HepG2 (cell line): ENCODE measurements at regions not wholly inside any gene's neighbourhood (a gene's known extent, or its start where the extent isn't known, plus 50 kb on each side); places are given as distances from the start of the nearest gene placed in this dataset.
A peak's percentile ranks its signal among the peaks of the same experiment; 100 is the strongest.

ENCODE experiments used
- ATAC-seq: fragments of 200-7000 bp; cut with Tn5 transposase; 3 replicates; pipeline ENCODE4 v1.9.1; 2020; ENCODE audit warnings: mild to moderate bottlenecking, moderate library complexity
- BruUV-seq: library from RNA; stranded (reverse); fragments of 400-500 nt; replicated peaks from 2 replicates; lab custom pipeline; 2021; lab: Mats Ljungman, UMichigan
- CTCF ChIA-PET: fragments of 300-600 bp; formaldehyde crosslinking; extraction: SDS; loops from one replicate; lab custom pipeline; 2021; ENCODE audit warnings: low total read pairs, inconsistent platforms, low intra/inter-chr PET ratio; lab: Yijun Ruan, JAX
- POLR2A ChIA-PET: fragments of 350-600 bp; sonication (Branson Sonifier 250); formaldehyde crosslinking; loops from one replicate; lab custom pipeline; 2020; ENCODE audit warnings: antibody characterized with exemption, inconsistent platforms; lab: Yijun Ruan, JAX
- DNase-seq: peaks from one replicate; pipeline ENCODE4 v3.0.0-alpha.2; 2015; ENCODE audit warnings: low spot score
- FAIRE-seq: peaks from 3 replicates; lab custom pipeline; 2011; peaks lifted over from hg19 to GRCh38; lab: Jason Lieb, UNC
- H2AFZ ChIP-seq: one replicate; pipeline ENCODE4 v1.6.1; 2011; ENCODE audit warnings: low read length, inconsistent platforms
- H3K27ac ChIP-seq: fragments of 300-600 bp; 3 replicates; pipeline ENCODE4 v1.8.0; 2011; ENCODE audit warnings: mixed run types, mild to moderate bottlenecking, mixed read lengths, low read length, inconsistent platforms; ENCODE audit not compliant: insufficient read depth; ENCODE audit errors: extremely low read length
- H3K27me3 ChIP-seq, 2 experiments: fragments of 200-600 bp in 1 of 2; 2 replicates in 1 of 2; 3 replicates in 1 of 2; pipeline versions ENCODE4 v1.6.0 to v1.8.0; 2011; ENCODE audit warnings: low read length in 2 of 2, mild to moderate bottlenecking in 2 of 2, moderate library complexity in 2 of 2, inconsistent platforms in 1 of 2; ENCODE audit not compliant: insufficient read depth in 2 of 2, control insufficient read depth in 1 of 2
- H3K36me3 ChIP-seq, 2 experiments: fragments of 200-600 bp in 1 of 2; replicated peaks in 1 of 2; 2 replicates in 1 of 2; 3 replicates in 1 of 2; pipeline versions ENCODE4 v1.5.1 to v1.8.0; 2011; ENCODE audit warnings: low read length in 2 of 2, inconsistent platforms in 1 of 2; ENCODE audit not compliant: insufficient read depth in 2 of 2, control insufficient read depth in 1 of 2
- H3K4me1 ChIP-seq: 2 replicates; pipeline ENCODE4 v1.5.1; 2012; ENCODE audit warnings: low read length, inconsistent platforms; ENCODE audit not compliant: insufficient read depth
- H3K4me2 ChIP-seq: 2 replicates; pipeline ENCODE4 v1.6.0; 2011; ENCODE audit warnings: low read depth, low read length, inconsistent platforms
- H3K4me3 ChIP-seq, 3 experiments: fragments of 200-600 bp in 1 of 3; sonication (generic), shearing (Covaris generic) in 1 of 3; replicated peaks in 1 of 3; 2 replicates each; pipeline ENCODE4 v1.5.1; 2011 to 2016; ENCODE audit warnings: low read length in 3 of 3, inconsistent platforms in 2 of 3, low read depth in 2 of 3, mild to moderate bottlenecking in 2 of 3, control low read depth in 1 of 3, mixed read lengths in 1 of 3; ENCODE audit not compliant: insufficient read depth in 1 of 3
- H3K79me2 ChIP-seq: one replicate; pipeline ENCODE4 v1.6.1; 2011; ENCODE audit warnings: low read length, inconsistent platforms; ENCODE audit not compliant: insufficient read depth
- H3K9ac ChIP-seq: 2 replicates; pipeline ENCODE4 v1.6.0; 2011; ENCODE audit warnings: mild to moderate bottlenecking, low read depth, low read length, inconsistent platforms; ENCODE audit not compliant: insufficient read depth
- H3K9me3 ChIP-seq: 2 replicates; pipeline ENCODE4 v1.5.1; 2012; ENCODE audit warnings: mild to moderate bottlenecking, low read length
- H4K20me1 ChIP-seq: 2 replicates; pipeline ENCODE4 v1.6.0; 2011; ENCODE audit warnings: inconsistent platforms, mild to moderate bottlenecking, low read length, moderate library complexity; ENCODE audit not compliant: insufficient read depth
- CREM ChIP-seq, 2 experiments: sonication (generic) in 1 of 2; formaldehyde crosslinking in 1 of 2; IDR thresholded peaks; 2 replicates each; pipeline versions ENCODE4 v1.4.0 to v1.6.1; 2016 to 2020; ENCODE audit warnings: antibody characterized with exemption in 1 of 2, mild to moderate bottlenecking in 1 of 2, missing genetic modification reagents in 1 of 2
- KLF11 ChIP-seq: IDR thresholded peaks from 2 replicates; pipeline ENCODE4 v1.6.1; 2016; ENCODE audit warnings: missing compliant biosample characterization
- KLF12 ChIP-seq: sonication (generic); formaldehyde crosslinking; IDR thresholded peaks from 2 replicates; pipeline ENCODE4 v1.4.0; 2020; ENCODE audit warnings: missing genetic modification reagents, borderline replicate concordance
- LCORL ChIP-seq, 2 experiments: fragments of 450-650 bp in 1 of 2; sonication (generic) in 1 of 2; formaldehyde crosslinking in 1 of 2; IDR thresholded peaks; 2 replicates each; pipeline versions ENCODE4 v1.5.0 to v1.6.1; 2017 to 2020; ENCODE audit warnings: antibody characterized with exemption in 1 of 2, missing genetic modification reagents in 1 of 2
- PHF5A ChIP-seq: IDR thresholded peaks from one replicate; pipeline ENCODE4 v1.6.1; 2018; ENCODE audit warnings: low read depth, missing genetic modification reagents; ENCODE audit not compliant: unreplicated experiment
- PRDM15 ChIP-seq: sonication (generic); formaldehyde crosslinking; IDR thresholded peaks from 2 replicates; pipeline ENCODE4 v1.4.0; 2020; ENCODE audit warnings: missing genetic modification reagents
- SMAD3 ChIP-seq: sonication (generic); formaldehyde crosslinking; IDR thresholded peaks from 2 replicates; pipeline ENCODE4 v1.4.0; 2020; ENCODE audit warnings: missing genetic modification reagents
- ZNF292 ChIP-seq: sonication (generic); formaldehyde crosslinking; IDR thresholded peaks from 2 replicates; pipeline ENCODE4 v1.8.1; 2022; ENCODE audit warnings: mild to moderate bottlenecking, low read depth, missing genetic modification reagents, borderline replicate concordance
- ZNF441 ChIP-seq: sonication (generic); formaldehyde crosslinking; IDR thresholded peaks from 2 replicates; pipeline ENCODE4 v1.7.0; 2021; ENCODE audit warnings: missing genetic modification reagents, borderline replicate concordance
- whole genome bisulfite sequencing: methylation state at CpG from one replicate; pipeline ENCODE4 v1.1.6; 2017; ENCODE audit warnings: low lambda C conversion rate; 5-methylcytosine and 5-hydroxymethylcytosine counted together
- in situ Hi-C: cut with HindIII; loops from 2 replicates; pipeline ENCODE4 v1.10.0; 2017; ENCODE audit warnings: low pct_unique_long_range_greater_than_20kb; ENCODE audit not compliant: extremely low pct_ligation_motif_present
- intact Hi-C: fragments of 100-400 bp; cut with micrococcal nuclease; formaldehyde crosslinking; loops from one replicate; pipeline ENCODE4 v1.10.0; 2022; ENCODE audit not compliant: unreplicated experiment
- TF ChIP-seq, protein P1 (sequence below): sonication (generic); formaldehyde crosslinking; IDR thresholded peaks from 2 replicates; pipeline ENCODE4 v1.4.0; 2020; ENCODE audit warnings: missing genetic modification reagents

- Histone ChIP-seq H3K79me2 (no peaks in the 10 kb centered on the region), H3K27me3 (peaks cover 7 to 14% of the 10 kb centered on the region in 2 experiments; a peak in 2 of 5 replicates), H3K9me3 (peaks cover 14% of the 10 kb centered on the region; the same call in 1 of the 2 replicates), H3K4me2 (peak overlapping the region; percentile 19; the same call in 1 of the 2 replicates), H3K36me3 (no peaks in the 10 kb centered on the region), H3K4me3 (0 out of 6 replicates have a peak overlapping the region, but pooled peaks of 1 of the 3 experiments have one; percentile 1), H3K4me1 (peaks cover 36% of the 10 kb centered on the region), H3K9ac (no peak overlapping the region), H3K27ac (no peak overlapping the region), H2AFZ (no peak overlapping the region), H4K20me1 (no peaks in the 10 kb centered on the region)
- ATAC-seq = no peak
- BruUV-seq = no TSS peak
- in situ Hi-C loops (no loop called here), intact Hi-C loops (no loop called here)
- WGBS = 67% methylated on average over 9 of the region's 9 CpGs
- ChIA-PET POLR2A (no interaction called here), CTCF (no interaction called here)
- 0 out of 2 replicates have a peak, but pooled peaks have one; percentile 7 for TF ChIP-seq ZNF441 (CRISPR knock-in tag)
- TF ChIP-seq, protein P1, sequence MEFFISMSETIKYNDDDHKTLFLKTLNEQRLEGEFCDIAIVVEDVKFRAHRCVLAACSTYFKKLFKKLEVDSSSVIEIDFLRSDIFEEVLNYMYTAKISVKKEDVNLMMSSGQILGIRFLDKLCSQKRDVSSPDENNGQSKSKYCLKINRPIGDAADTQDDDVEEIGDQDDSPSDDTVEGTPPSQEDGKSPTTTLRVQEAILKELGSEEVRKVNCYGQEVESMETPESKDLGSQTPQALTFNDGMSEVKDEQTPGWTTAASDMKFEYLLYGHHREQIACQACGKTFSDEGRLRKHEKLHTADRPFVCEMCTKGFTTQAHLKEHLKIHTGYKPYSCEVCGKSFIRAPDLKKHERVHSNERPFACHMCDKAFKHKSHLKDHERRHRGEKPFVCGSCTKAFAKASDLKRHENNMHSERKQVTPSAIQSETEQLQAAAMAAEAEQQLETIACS (CRISPR knock-in tag) = no peak
- no peak for FAIRE-seq
- no peak for DNase-seq
Observed at GRCh38 chr2:234633581-234634230, 136.8 kb upstream of the ARL4C start.

- H2AFZ ChIP-seq = peak overlapping the region; percentile 35
- no peak overlapping the region for H3K27ac ChIP-seq
- peaks cover 36% of the 10 kb centered on the region for H3K4me1 ChIP-seq
- H3K4me2 ChIP-seq = peak overlapping the region; percentile 19
- ChIA-PET POLR2A (interaction anchor here (0.9 kb wide), 2 partner anchors 40 to 62 kb away, joined by 3 read pairs; no protein-coding TSS in a partner anchor), CTCF (no interaction called here)
- in situ Hi-C loops = no loop called here
- intact Hi-C loops = no loop called here
- peaks cover 7 to 14% of the 10 kb centered on the region in 2 experiments; a peak in 2 of 5 replicates for H3K27me3 ChIP-seq
- peaks cover 14% of the 10 kb centered on the region; the same call in 1 of the 2 replicates for H3K9me3 ChIP-seq
- H3K9ac ChIP-seq = no peak overlapping the region
- H3K4me3 ChIP-seq = 0 out of 6 replicates have a peak overlapping the region, but pooled peaks of 1 of the 3 experiments have one; percentile 1
- no peaks in the 10 kb centered on the region for H3K79me2 ChIP-seq
- no peaks in the 10 kb centered on the region for H4K20me1 ChIP-seq
- no peak for FAIRE-seq
- no peak for DNase-seq
- ATAC-seq = peak; percentile 57
- no TSS peak for BruUV-seq
- 50% methylated on average over 12 of the region's 12 CpGs for WGBS
- H3K36me3 ChIP-seq = no peaks in the 10 kb centered on the region
- TF ChIP-seq SMAD3 (CRISPR knock-in tag) (no peak), KLF12 (no peak), PHF5A (CRISPR knock-in tag) (no peak), PRDM15 (CRISPR knock-in tag) (peak; percentile 46; the same call in 1 of the 2 replicates), LCORL (IDR thresholded peaks at IDR 0.05) (no peak), LCORL (CRISPR knock-in tag; IDR thresholded peaks at IDR 0.05) (peak; percentile 40; the same call in 1 of the 2 replicates), ZNF292 (CRISPR knock-in tag) (peak; percentile 45; the same call in 1 of the 2 replicates), KLF11 (CRISPR knock-in tag) (no peak), CREM (IDR thresholded peaks at IDR 0.05) (no peak), CREM (CRISPR knock-in tag; IDR thresholded peaks at IDR 0.05) (no peak)
Observed at GRCh38 chr2:234632527-234633391, 135.9 kb upstream of the ARL4C start.
